H1 (cell line): ENCODE measurements at regions not wholly inside any gene's neighbourhood (a gene's known extent, or its start where the extent isn't known, plus 50 kb on each side); places are given as distances from the start of the nearest gene placed in this dataset.
A peak's percentile ranks its signal among the peaks of the same experiment; 100 is the strongest.

Experiments
- CTCF ChIA-PET: fragments of 300-600 bp; sonication (Branson Sonifier 250); formaldehyde crosslinking; loops from one replicate; lab custom pipeline; 2021; ENCODE audit not compliant: partially characterized antibody; lab: Charles Lee
- POLR2A ChIA-PET: fragments of 300-600 bp; sonication (Branson Sonifier 250); formaldehyde crosslinking; loops from one replicate; lab custom pipeline; 2021; ENCODE audit warnings: inconsistent platforms; ENCODE audit not compliant: partially characterized antibody; lab: Charles Lee
- DNase-seq, 2 experiments: peaks; one replicate each; pipeline versions ENCODE4 v3.0.0 to v3.0.0-alpha.2; 2010 to 2022; ENCODE audit warnings: low spot score in 2 of 2, low read depth in 1 of 2, mixed read lengths in 1 of 2
- FAIRE-seq: peaks from 2 replicates; lab custom pipeline; 2011; peaks lifted over from hg19 to GRCh38; lab: Jason Lieb, UNC
- H2AFZ ChIP-seq: 2 replicates; pipeline ENCODE4 v1.8.1; 2012; ENCODE audit warnings: low read length, inconsistent platforms
- H2AK5ac ChIP-seq: 2 replicates; pipeline ENCODE4 v1.6.1; 2013; ENCODE audit warnings: low read depth, low read length
- H2BK120ac ChIP-seq: replicated peaks from 2 replicates; pipeline ENCODE3; 2013; ENCODE audit warnings: low read depth, low read length, inconsistent platforms
- H2BK12ac ChIP-seq: 2 replicates; pipeline ENCODE4 v1.6.1; 2013; ENCODE audit warnings: low read depth, low read length
- H2BK15ac ChIP-seq: 2 replicates; pipeline ENCODE4 v1.6.1; 2013; ENCODE audit warnings: low read length
- H2BK20ac ChIP-seq: 2 replicates; pipeline ENCODE4 v1.6.1; 2013; ENCODE audit warnings: low read length
- H2BK5ac ChIP-seq: 2 replicates; pipeline ENCODE4 v1.6.1; 2013; ENCODE audit warnings: low read depth, low read length
- H3K14ac ChIP-seq: 2 replicates; pipeline ENCODE4 v1.6.1; 2013; ENCODE audit warnings: inconsistent platforms; ENCODE audit not compliant: insufficient read length
- H3K18ac ChIP-seq: 2 replicates; pipeline ENCODE4 v1.6.1; 2013; ENCODE audit warnings: low read length; ENCODE audit errors: extremely low read depth
- H3K23ac ChIP-seq: 2 replicates; pipeline ENCODE4 v1.6.1; 2013; ENCODE audit warnings: inconsistent platforms; ENCODE audit not compliant: insufficient read length
- H3K23me2 ChIP-seq: 2 replicates; pipeline ENCODE4 v1.6.1; 2013; ENCODE audit warnings: low read depth, low read length
- H3K27ac ChIP-seq: 2 replicates; pipeline ENCODE4 v1.6.1; 2011; ENCODE audit warnings: low read depth, low read length, inconsistent platforms
- H3K27me3 ChIP-seq, 4 experiments: replicated peaks in 1 of 4; 1 replicate in 1 of 4; 2 replicates in 3 of 4; pipeline versions ENCODE4 v1.6.1 to v1.8.1; 2011 to 2013; ENCODE audit warnings: low read length in 3 of 4, mild to moderate bottlenecking in 3 of 4, inconsistent platforms in 2 of 4, mixed read lengths in 2 of 4, moderate library complexity in 1 of 4; ENCODE audit not compliant: control insufficient read depth in 3 of 4, insufficient read depth in 3 of 4; ENCODE audit errors: extremely low read depth in 1 of 4
- H3K36me3 ChIP-seq, 4 experiments: 2 replicates each; pipeline versions ENCODE4 v1.6.1 to v1.8.1; 2011 to 2013; ENCODE audit warnings: mild to moderate bottlenecking in 4 of 4, low read length in 3 of 4, moderate library complexity in 2 of 4, control low read depth in 1 of 4, inconsistent platforms in 1 of 4; ENCODE audit not compliant: insufficient read depth in 4 of 4, control insufficient read depth in 2 of 4
- H3K4ac ChIP-seq: replicated peaks from 2 replicates; pipeline ENCODE3; 2013; ENCODE audit warnings: low read length, low read depth, mixed read lengths, inconsistent platforms; ENCODE audit not compliant: insufficient read length
- H3K4me1 ChIP-seq, 4 experiments: replicated peaks in 1 of 4; 1 replicate in 1 of 4; 2 replicates in 3 of 4; pipeline versions ENCODE4 v1.6.1 to v1.8.1; 2011 to 2013; ENCODE audit warnings: low read length in 3 of 4, inconsistent platforms in 2 of 4, mixed read lengths in 1 of 4; ENCODE audit not compliant: insufficient read depth in 4 of 4, control insufficient read depth in 3 of 4
- H3K4me2 ChIP-seq, 2 experiments: 2 replicates each; pipeline versions ENCODE4 v1.6.1 to v1.8.1; 2011 to 2013; ENCODE audit warnings: low read depth in 2 of 2, low read length in 2 of 2, control low read depth in 1 of 2, inconsistent platforms in 1 of 2, mild to moderate bottlenecking in 1 of 2; ENCODE audit not compliant: insufficient read depth in 1 of 2
- H3K4me3 ChIP-seq, 4 experiments: fragments of 200-600, 300-600 bp in 1 of 4; sonication (generic), shearing (Covaris generic), sonication (Bioruptor Twin) in 1 of 4; 2 replicates each; pipeline versions ENCODE4 v1.5.1 to v1.8.1; 2011 to 2016; ENCODE audit warnings: low read length in 4 of 4, low read depth in 3 of 4, control low read depth in 2 of 4, inconsistent platforms in 2 of 4, mild to moderate bottlenecking in 2 of 4, mixed read lengths in 1 of 4, moderate library complexity in 1 of 4; ENCODE audit not compliant: insufficient read depth in 2 of 4; ENCODE audit errors: extremely low read depth in 1 of 4
- H3K56ac ChIP-seq: replicated peaks from 2 replicates; pipeline ENCODE3; 2013; ENCODE audit warnings: low read depth, mild to moderate bottlenecking, mixed read lengths, low read length, inconsistent platforms; ENCODE audit not compliant: insufficient read length
- H3K79me1 ChIP-seq: 2 replicates; pipeline ENCODE4 v1.6.1; 2013; ENCODE audit warnings: low read depth, low read length, control low read depth
- H3K79me2 ChIP-seq, 2 experiments: 2 replicates each; pipeline versions ENCODE4 v1.6.1 to v1.8.1; 2012 to 2013; ENCODE audit warnings: low read length in 2 of 2, mild to moderate bottlenecking in 2 of 2, inconsistent platforms in 1 of 2; ENCODE audit not compliant: insufficient read depth in 2 of 2, control insufficient read depth in 1 of 2
- H3K9ac ChIP-seq, 4 experiments: replicated peaks in 1 of 4; 1 replicate in 1 of 4; 2 replicates in 3 of 4; pipeline versions ENCODE4 v1.6.1 to v1.8.1; 2011 to 2013; ENCODE audit warnings: low read depth in 3 of 4, low read length in 3 of 4, control low read depth in 2 of 4, mild to moderate bottlenecking in 2 of 4, moderate library complexity in 2 of 4, inconsistent platforms in 1 of 4; ENCODE audit errors: extremely low read depth in 1 of 4
- H3K9me3 ChIP-seq, 2 experiments: 2 replicates each; pipeline versions ENCODE4 v1.6.1 to v1.8.1; 2012 to 2013; ENCODE audit warnings: mild to moderate bottlenecking in 2 of 2, moderate library complexity in 2 of 2, control low read depth in 1 of 2, inconsistent platforms in 1 of 2, low read depth in 1 of 2, low read length in 1 of 2, mixed read lengths in 1 of 2; ENCODE audit not compliant: insufficient read depth in 2 of 2
- H4K20me1 ChIP-seq, 2 experiments: replicated peaks in 1 of 2; 2 replicates each; pipeline versions ENCODE3 to v1.8.1; 2011 to 2013; ENCODE audit warnings: inconsistent platforms in 2 of 2, low read length in 2 of 2, mild to moderate bottlenecking in 1 of 2; ENCODE audit not compliant: insufficient read depth in 2 of 2, control insufficient read depth in 1 of 2
- H4K5ac ChIP-seq: 2 replicates; pipeline ENCODE4 v1.6.1; 2013; ENCODE audit warnings: low read length, low read depth, mixed read lengths, inconsistent platforms; ENCODE audit not compliant: insufficient read length
- H4K8ac ChIP-seq: 2 replicates; pipeline ENCODE4 v1.8.0; 2013; ENCODE audit warnings: mild to moderate bottlenecking, moderate library complexity, low read length, inconsistent platforms; ENCODE audit not compliant: insufficient read depth; ENCODE audit errors: extremely low read depth
- H4K91ac ChIP-seq: replicated peaks from 2 replicates; pipeline ENCODE3; 2013; ENCODE audit warnings: low read length, mixed read lengths, inconsistent platforms; ENCODE audit not compliant: insufficient read length
- CBX8 ChIP-seq: fragments of 300-800, 300-1000 bp; sonication (generic); IDR thresholded peaks from 2 replicates; pipeline ENCODE4 v1.7.1; 2016; ENCODE audit warnings: low read depth, low read length, borderline replicate concordance
- CHD2 ChIP-seq: IDR thresholded peaks from 2 replicates; pipeline ENCODE4 v1.6.1; 2012; ENCODE audit warnings: low read length, improper control_type of control experiment
- EZH2 ChIP-seq: fragments of 200-600 bp; sonication (generic); IDR thresholded peaks from 2 replicates; pipeline ENCODE4 v1.7.1; 2012; ENCODE audit warnings: low read depth, mild to moderate bottlenecking, moderate library complexity, low read length, inconsistent platforms; ENCODE audit not compliant: severe bottlenecking
- KDM4A ChIP-seq: IDR thresholded peaks from one replicate; pipeline ENCODE4 v1.7.1; 2012; ENCODE audit warnings: low read depth, mild to moderate bottlenecking, moderate library complexity, low read length, inconsistent platforms; ENCODE audit not compliant: severe bottlenecking
- RAD21 ChIP-seq, 2 experiments: IDR thresholded peaks in 1 of 2; conservative IDR thresholded peaks in 1 of 2; 2 replicates each; pipeline ENCODE4 v1.6.1; 2011; ENCODE audit warnings: low read depth in 2 of 2, low read length in 2 of 2, improper control_type of control experiment in 1 of 2, inconsistent platforms in 1 of 2, mild to moderate bottlenecking in 1 of 2, moderate library complexity in 1 of 2
- RXRA ChIP-seq: IDR thresholded peaks from 2 replicates; pipeline ENCODE4 v1.6.1; 2011; ENCODE audit warnings: low read depth, mild to moderate bottlenecking, low read length, moderate library complexity; ENCODE audit not compliant: insufficient read depth
- SP4 ChIP-seq: IDR thresholded peaks from 2 replicates; pipeline ENCODE4 v1.6.1; 2012; ENCODE audit warnings: low read length, inconsistent platforms
- WGBS, 2 experiments: shearing (Covaris generic) in 1 of 2; methylation state at CpG; one replicate each; pipeline versions ENCODE4 v1.1.6 to v1.1.7; 2013 to 2015; ENCODE audit warnings: low lambda C conversion rate in 2 of 2, mixed read lengths in 2 of 2, inconsistent platforms in 1 of 2, low coverage in 1 of 2, missing lambda C conversion rate in 1 of 2; ENCODE audit not compliant: insufficient replicate concordance in 2 of 2, insufficient coverage in 1 of 2, insufficient read length in 1 of 2; ENCODE audit errors: extremely low coverage in 1 of 2, missing lambda C conversion rate in 1 of 2; 5-methylcytosine and 5-hydroxymethylcytosine counted together
- TF ChIP-seq, protein P1 (sequence below), 3 experiments: IDR thresholded peaks; 1 replicate in 2 of 3; 2 replicates in 1 of 3; pipeline versions ENCODE4 v1.5.1 to v1.6.1; 2011; ENCODE audit warnings: low read length in 3 of 3, mild to moderate bottlenecking in 3 of 3, inconsistent platforms in 2 of 3, low read depth in 1 of 3, moderate library complexity in 1 of 3; ENCODE audit not compliant: insufficient read depth in 1 of 3; ENCODE audit errors: control extremely low read depth in 1 of 3

- Histone ChIP-seq H3K9me3 (no peaks in the 10 kb centered on the region), H3K56ac (no peak overlapping the region), H2BK5ac (no peak overlapping the region), H4K91ac (no peak overlapping the region), H3K27me3 (no peaks in the 10 kb centered on the region), H2AK5ac (no peak overlapping the region), H4K8ac (no peak overlapping the region), H2BK120ac (no peak overlapping the region), H3K4me1 (no peaks in the 10 kb centered on the region; a peak in 3 of 7 replicates), H3K23ac (no peak overlapping the region), H2AFZ (no peak overlapping the region), H3K27ac (no peak overlapping the region), H3K4me2 (no peak overlapping the region), H3K14ac (no peak overlapping the region), H3K9ac (no peak overlapping the region), H3K18ac (no peak overlapping the region), H3K23me2 (no peaks in the 10 kb centered on the region), H2BK20ac (no peak overlapping the region), H3K36me3 (0 out of 8 replicates have a peak, but pooled peaks cover 0 to under 1% (median 0%) of the 10 kb centered on the region in 4 experiments), H3K4ac (no peak overlapping the region), H4K20me1 (no peaks in the 10 kb centered on the region), H2BK15ac (no peak overlapping the region), H2BK12ac (no peak overlapping the region), H3K4me3 (no peak overlapping the region), H3K79me2 (no peaks in the 10 kb centered on the region), H3K79me1 (no peaks in the 10 kb centered on the region), H4K5ac (no peak overlapping the region)
- FAIRE-seq (peak; percentile 55), DNase-seq (no peak)
- POLR2A ChIA-PET, result interaction anchor here (0.9 kb wide), 1 partner anchor 145 kb away, joined by 3 read pairs; no protein-coding TSS in a partner anchor
- CTCF ChIA-PET, result interaction anchor here (0.6 to 0.9 kb wide), 4 partner anchors 17 to 262 kb away, joined by 3 read pairs; no protein-coding TSS in a partner anchor
- 39% methylated on average over 12 of the region's 16 CpGs; no CpG with 5 or more reads in 1 of the 2 experiments for WGBS, 2 experiments
- TF ChIP-seq EZH2 (no peak), RAD21 (IDR thresholded peaks at IDR 0.05 in 1 of 2, conservative IDR thresholded peaks at IDR 0.05 in 1 of 2; ENCODE audit: low read depth in 2 of 2, low read length in 2 of 2) (peak; percentile 67 to 69), RXRA (no peak), CHD2 (no peak), SP4 (no peak), CBX8 (no peak), KDM4A (no peak)
- TF ChIP-seq, protein P1, sequence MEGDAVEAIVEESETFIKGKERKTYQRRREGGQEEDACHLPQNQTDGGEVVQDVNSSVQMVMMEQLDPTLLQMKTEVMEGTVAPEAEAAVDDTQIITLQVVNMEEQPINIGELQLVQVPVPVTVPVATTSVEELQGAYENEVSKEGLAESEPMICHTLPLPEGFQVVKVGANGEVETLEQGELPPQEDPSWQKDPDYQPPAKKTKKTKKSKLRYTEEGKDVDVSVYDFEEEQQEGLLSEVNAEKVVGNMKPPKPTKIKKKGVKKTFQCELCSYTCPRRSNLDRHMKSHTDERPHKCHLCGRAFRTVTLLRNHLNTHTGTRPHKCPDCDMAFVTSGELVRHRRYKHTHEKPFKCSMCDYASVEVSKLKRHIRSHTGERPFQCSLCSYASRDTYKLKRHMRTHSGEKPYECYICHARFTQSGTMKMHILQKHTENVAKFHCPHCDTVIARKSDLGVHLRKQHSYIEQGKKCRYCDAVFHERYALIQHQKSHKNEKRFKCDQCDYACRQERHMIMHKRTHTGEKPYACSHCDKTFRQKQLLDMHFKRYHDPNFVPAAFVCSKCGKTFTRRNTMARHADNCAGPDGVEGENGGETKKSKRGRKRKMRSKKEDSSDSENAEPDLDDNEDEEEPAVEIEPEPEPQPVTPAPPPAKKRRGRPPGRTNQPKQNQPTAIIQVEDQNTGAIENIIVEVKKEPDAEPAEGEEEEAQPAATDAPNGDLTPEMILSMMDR (IDR thresholded peaks at IDR 0.05; ENCODE audit: control extremely low read depth in 1 of 3, insufficient read depth in 1 of 3, low read depth in 1 of 3, low read length in 3 of 3), result peak; percentile 27 to 49 (median 46)
Observed at GRCh38 chrX:3811331-3812311, 98.2 kb upstream of the PRKX start.
